H1 (cell line): ENCODE measurements at regions not wholly inside any gene's neighbourhood (a gene's known extent, or its start where the extent isn't known, plus 50 kb on each side); places are given as distances from the start of the nearest gene placed in this dataset.

Experiments
- CTCF ChIA-PET: fragments of 300-600 bp; sonication (Branson Sonifier 250); formaldehyde crosslinking; loops from one replicate; lab custom pipeline; 2021; ENCODE audit not compliant: partially characterized antibody; lab: Charles Lee
- POLR2A ChIA-PET: fragments of 300-600 bp; sonication (Branson Sonifier 250); formaldehyde crosslinking; loops from one replicate; lab custom pipeline; 2021; ENCODE audit warnings: inconsistent platforms; ENCODE audit not compliant: partially characterized antibody; lab: Charles Lee
- DNase-seq, 2 experiments: peaks; one replicate each; pipeline versions ENCODE4 v3.0.0 to v3.0.0-alpha.2; 2010 to 2022; ENCODE audit warnings: low spot score in 2 of 2, low read depth in 1 of 2, mixed read lengths in 1 of 2
- FAIRE-seq: peaks from 2 replicates; lab custom pipeline; 2011; peaks lifted over from hg19 to GRCh38; lab: Jason Lieb, UNC
- H2AFZ ChIP-seq: 2 replicates; pipeline ENCODE4 v1.8.1; 2012; ENCODE audit warnings: low read length, inconsistent platforms
- H2AK5ac ChIP-seq: 2 replicates; pipeline ENCODE4 v1.6.1; 2013; ENCODE audit warnings: low read depth, low read length
- H2BK120ac ChIP-seq: replicated peaks from 2 replicates; pipeline ENCODE3; 2013; ENCODE audit warnings: low read depth, low read length, inconsistent platforms
- H2BK12ac ChIP-seq: 2 replicates; pipeline ENCODE4 v1.6.1; 2013; ENCODE audit warnings: low read depth, low read length
- H2BK15ac ChIP-seq: 2 replicates; pipeline ENCODE4 v1.6.1; 2013; ENCODE audit warnings: low read length
- H2BK20ac ChIP-seq: 2 replicates; pipeline ENCODE4 v1.6.1; 2013; ENCODE audit warnings: low read length
- H2BK5ac ChIP-seq: 2 replicates; pipeline ENCODE4 v1.6.1; 2013; ENCODE audit warnings: low read depth, low read length
- H3K14ac ChIP-seq: 2 replicates; pipeline ENCODE4 v1.6.1; 2013; ENCODE audit warnings: inconsistent platforms; ENCODE audit not compliant: insufficient read length
- H3K18ac ChIP-seq: 2 replicates; pipeline ENCODE4 v1.6.1; 2013; ENCODE audit warnings: low read length; ENCODE audit errors: extremely low read depth
- H3K23ac ChIP-seq: 2 replicates; pipeline ENCODE4 v1.6.1; 2013; ENCODE audit warnings: inconsistent platforms; ENCODE audit not compliant: insufficient read length
- H3K23me2 ChIP-seq: 2 replicates; pipeline ENCODE4 v1.6.1; 2013; ENCODE audit warnings: low read depth, low read length
- H3K27ac ChIP-seq: 2 replicates; pipeline ENCODE4 v1.6.1; 2011; ENCODE audit warnings: low read depth, low read length, inconsistent platforms
- H3K27me3 ChIP-seq, 4 experiments: replicated peaks in 1 of 4; 1 replicate in 1 of 4; 2 replicates in 3 of 4; pipeline versions ENCODE4 v1.6.1 to v1.8.1; 2011 to 2013; ENCODE audit warnings: low read length in 3 of 4, mild to moderate bottlenecking in 3 of 4, inconsistent platforms in 2 of 4, mixed read lengths in 2 of 4, moderate library complexity in 1 of 4; ENCODE audit not compliant: control insufficient read depth in 3 of 4, insufficient read depth in 3 of 4; ENCODE audit errors: extremely low read depth in 1 of 4
- H3K36me3 ChIP-seq, 4 experiments: 2 replicates each; pipeline versions ENCODE4 v1.6.1 to v1.8.1; 2011 to 2013; ENCODE audit warnings: mild to moderate bottlenecking in 4 of 4, low read length in 3 of 4, moderate library complexity in 2 of 4, control low read depth in 1 of 4, inconsistent platforms in 1 of 4; ENCODE audit not compliant: insufficient read depth in 4 of 4, control insufficient read depth in 2 of 4
- H3K4ac ChIP-seq: replicated peaks from 2 replicates; pipeline ENCODE3; 2013; ENCODE audit warnings: low read length, low read depth, mixed read lengths, inconsistent platforms; ENCODE audit not compliant: insufficient read length
- H3K4me1 ChIP-seq, 4 experiments: replicated peaks in 1 of 4; 1 replicate in 1 of 4; 2 replicates in 3 of 4; pipeline versions ENCODE4 v1.6.1 to v1.8.1; 2011 to 2013; ENCODE audit warnings: low read length in 3 of 4, inconsistent platforms in 2 of 4, mixed read lengths in 1 of 4; ENCODE audit not compliant: insufficient read depth in 4 of 4, control insufficient read depth in 3 of 4
- H3K4me2 ChIP-seq, 2 experiments: 2 replicates each; pipeline versions ENCODE4 v1.6.1 to v1.8.1; 2011 to 2013; ENCODE audit warnings: low read depth in 2 of 2, low read length in 2 of 2, control low read depth in 1 of 2, inconsistent platforms in 1 of 2, mild to moderate bottlenecking in 1 of 2; ENCODE audit not compliant: insufficient read depth in 1 of 2
- H3K4me3 ChIP-seq, 4 experiments: fragments of 200-600, 300-600 bp in 1 of 4; sonication (generic), shearing (Covaris generic), sonication (Bioruptor Twin) in 1 of 4; 2 replicates each; pipeline versions ENCODE4 v1.5.1 to v1.8.1; 2011 to 2016; ENCODE audit warnings: low read length in 4 of 4, low read depth in 3 of 4, control low read depth in 2 of 4, inconsistent platforms in 2 of 4, mild to moderate bottlenecking in 2 of 4, mixed read lengths in 1 of 4, moderate library complexity in 1 of 4; ENCODE audit not compliant: insufficient read depth in 2 of 4; ENCODE audit errors: extremely low read depth in 1 of 4
- H3K56ac ChIP-seq: replicated peaks from 2 replicates; pipeline ENCODE3; 2013; ENCODE audit warnings: low read depth, mild to moderate bottlenecking, mixed read lengths, low read length, inconsistent platforms; ENCODE audit not compliant: insufficient read length
- H3K79me1 ChIP-seq: 2 replicates; pipeline ENCODE4 v1.6.1; 2013; ENCODE audit warnings: low read depth, low read length, control low read depth
- H3K79me2 ChIP-seq, 2 experiments: 2 replicates each; pipeline versions ENCODE4 v1.6.1 to v1.8.1; 2012 to 2013; ENCODE audit warnings: low read length in 2 of 2, mild to moderate bottlenecking in 2 of 2, inconsistent platforms in 1 of 2; ENCODE audit not compliant: insufficient read depth in 2 of 2, control insufficient read depth in 1 of 2
- H3K9ac ChIP-seq, 4 experiments: replicated peaks in 1 of 4; 1 replicate in 1 of 4; 2 replicates in 3 of 4; pipeline versions ENCODE4 v1.6.1 to v1.8.1; 2011 to 2013; ENCODE audit warnings: low read depth in 3 of 4, low read length in 3 of 4, control low read depth in 2 of 4, mild to moderate bottlenecking in 2 of 4, moderate library complexity in 2 of 4, inconsistent platforms in 1 of 4; ENCODE audit errors: extremely low read depth in 1 of 4
- H3K9me3 ChIP-seq, 2 experiments: 2 replicates each; pipeline versions ENCODE4 v1.6.1 to v1.8.1; 2012 to 2013; ENCODE audit warnings: mild to moderate bottlenecking in 2 of 2, moderate library complexity in 2 of 2, control low read depth in 1 of 2, inconsistent platforms in 1 of 2, low read depth in 1 of 2, low read length in 1 of 2, mixed read lengths in 1 of 2; ENCODE audit not compliant: insufficient read depth in 2 of 2
- H4K20me1 ChIP-seq, 2 experiments: replicated peaks in 1 of 2; 2 replicates each; pipeline versions ENCODE3 to v1.8.1; 2011 to 2013; ENCODE audit warnings: inconsistent platforms in 2 of 2, low read length in 2 of 2, mild to moderate bottlenecking in 1 of 2; ENCODE audit not compliant: insufficient read depth in 2 of 2, control insufficient read depth in 1 of 2
- H4K5ac ChIP-seq: 2 replicates; pipeline ENCODE4 v1.6.1; 2013; ENCODE audit warnings: low read length, low read depth, mixed read lengths, inconsistent platforms; ENCODE audit not compliant: insufficient read length
- H4K8ac ChIP-seq: 2 replicates; pipeline ENCODE4 v1.8.0; 2013; ENCODE audit warnings: mild to moderate bottlenecking, moderate library complexity, low read length, inconsistent platforms; ENCODE audit not compliant: insufficient read depth; ENCODE audit errors: extremely low read depth
- H4K91ac ChIP-seq: replicated peaks from 2 replicates; pipeline ENCODE3; 2013; ENCODE audit warnings: low read length, mixed read lengths, inconsistent platforms; ENCODE audit not compliant: insufficient read length
- ASH2L ChIP-seq: fragments of 200-600, 300-600 bp; sonication (generic); IDR thresholded peaks from one replicate; pipeline ENCODE4 v1.7.1; 2017; ENCODE audit warnings: low read length
- TAF7 ChIP-seq: optimal IDR thresholded peaks from 2 replicates; pipeline ENCODE3; 2011; ENCODE audit warnings: low read depth, mild to moderate bottlenecking, inconsistent platforms, low read length, moderate library complexity, borderline replicate concordance
- YY1 ChIP-seq: IDR thresholded peaks from 2 replicates; pipeline ENCODE4 v1.6.1; 2011; ENCODE audit warnings: low read depth, mild to moderate bottlenecking, low read length
- WGBS, 2 experiments: shearing (Covaris generic) in 1 of 2; methylation state at CpG; one replicate each; pipeline versions ENCODE4 v1.1.6 to v1.1.7; 2013 to 2015; ENCODE audit warnings: low lambda C conversion rate in 2 of 2, mixed read lengths in 2 of 2, inconsistent platforms in 1 of 2, low coverage in 1 of 2, missing lambda C conversion rate in 1 of 2; ENCODE audit not compliant: insufficient replicate concordance in 2 of 2, insufficient coverage in 1 of 2, insufficient read length in 1 of 2; ENCODE audit errors: extremely low coverage in 1 of 2, missing lambda C conversion rate in 1 of 2; 5-methylcytosine and 5-hydroxymethylcytosine counted together

- no peak overlapping the region for H4K5ac ChIP-seq
- H3K23me2 ChIP-seq: peaks cover 2% of the 10 kb centered on the region; the same call in 1 of the 2 replicates
- H3K27ac ChIP-seq: no peak overlapping the region
- H3K4ac ChIP-seq: no peak overlapping the region
- no peak overlapping the region for H2AFZ ChIP-seq
- peaks cover 0 to 28% (median 19%) of the 10 kb centered on the region in 4 experiments; a peak in 6 of 7 replicates for H3K4me1 ChIP-seq
- H3K79me2 ChIP-seq: no peaks in the 10 kb centered on the region
- peaks cover 0 to 4% of the 10 kb centered on the region in 2 experiments for H4K20me1 ChIP-seq
- FAIRE-seq (no peak), DNase-seq (no peak)
- no peak overlapping the region for H3K14ac ChIP-seq
- H3K27me3 ChIP-seq: peaks cover 0 to 5% (median 2%) of the 10 kb centered on the region in 4 experiments; a peak in 5 of 7 replicates
- no peak overlapping the region for H3K56ac ChIP-seq
- no peak overlapping the region for H3K9ac ChIP-seq
- no peak overlapping the region for H2BK15ac ChIP-seq
- H2BK5ac ChIP-seq: no peak overlapping the region
- no peak overlapping the region for H2BK20ac ChIP-seq
- no peaks in the 10 kb centered on the region for H3K36me3 ChIP-seq
- H3K4me2 ChIP-seq: no peak overlapping the region
- ChIA-PET POLR2A (interaction anchor here (1.6 kb wide), 1 partner anchor 9 kb away, joined by 3 read pairs; no protein-coding TSS in a partner anchor), CTCF (interaction anchor here (1.4 kb wide), 1 partner anchor 21 kb away, joined by 4 read pairs; no protein-coding TSS in a partner anchor)
- no peak overlapping the region for H2AK5ac ChIP-seq
- no peaks in the 10 kb centered on the region for H3K79me1 ChIP-seq
- TF ChIP-seq ASH2L (no peak), TAF7 (no peak), YY1 (no peak)
- H3K18ac ChIP-seq: no peak overlapping the region
- no peak overlapping the region for H2BK120ac ChIP-seq
- H4K8ac ChIP-seq: no peak overlapping the region
- peaks cover 2% of the 10 kb centered on the region in 2 experiments; a peak in 1 of 4 replicates for H3K9me3 ChIP-seq
- H4K91ac ChIP-seq: no peak overlapping the region
- no peak overlapping the region for H3K4me3 ChIP-seq
- no peak overlapping the region for H3K23ac ChIP-seq
- no peak overlapping the region for H2BK12ac ChIP-seq
- 95% methylated on average over 7 of the region's 7 CpGs; no CpG with 5 or more reads in 1 of the 2 experiments for WGBS, 2 experiments
Observed at GRCh38 chr6:168211681-168212080, 107.9 kb downstream of the DACT2 start.
